A673 (cell line): ENCODE measurements at regions not wholly inside any gene's neighbourhood (a gene's known extent, or its start where the extent isn't known, plus 50 kb on each side); places are given as distances from the start of the nearest gene placed in this dataset.

ENCODE experiments used
- CTCF ChIP-seq: fragments of 300-800, 200-600 bp; sonication (generic); conservative IDR thresholded peaks from 2 replicates; pipeline ENCODE4 v1.5.1; 2017; ENCODE audit warnings: low read depth, mild to moderate bottlenecking, antibody characterized with exemption, low read length, moderate library complexity, mixed read lengths
- EZH2 ChIP-seq: fragments of 200-600 bp; sonication (generic); IDR thresholded peaks from 2 replicates; pipeline ENCODE4 v1.6.1; 2017; ENCODE audit warnings: borderline replicate concordance, low read depth, mild to moderate bottlenecking, mixed read lengths, antibody characterized with exemption, low read length; ENCODE audit not compliant: poor library complexity, severe bottlenecking

GRCh38 chr6:1153696-1154245 is 158.1 kb upstream of the FOXQ1 start:
- TF ChIP-seq CTCF = no peak
- TF ChIP-seq EZH2 = no peak
